Neural cell (in vitro differentiated cells): ENCODE measurements at regions not wholly inside any gene's neighbourhood (a gene's known extent, or its start where the extent isn't known, plus 50 kb on each side); places are given as distances from the start of the nearest gene placed in this dataset.
"Not testable (repeated sequence)": the region's sequence is repeated elsewhere in the genome, so short reads cannot be mapped to it uniquely, and the experiment has no call there.

Experiments used
- H2AFZ ChIP-seq: fragments of 200-600, 300-800 bp; sonication (generic), shearing (Covaris generic); 2 replicates; pipeline ENCODE4 v1.6.0; 2014; ENCODE audit warnings: low read depth, mild to moderate bottlenecking, antibody characterized with exemption, low read length, moderate library complexity
- H3F3A ChIP-seq: fragments of 200-600 bp; shearing (Covaris generic); 2 replicates; pipeline ENCODE4 v1.6.1; 2016; ENCODE audit warnings: mild to moderate bottlenecking, moderate library complexity, mixed read lengths, antibody characterized with exemption, low read length; ENCODE audit not compliant: insufficient read depth, poor library complexity, severe bottlenecking
- H3K27ac ChIP-seq: fragments of 200-600, 300-800 bp; sonication (generic), shearing (Covaris generic); 2 replicates; pipeline ENCODE4 v1.5.1; 2014; ENCODE audit warnings: mild to moderate bottlenecking, low read length, moderate library complexity
- H3K27me3 ChIP-seq: fragments of 300-800, 200-600 bp; sonication (generic), shearing (Covaris generic); 2 replicates; pipeline ENCODE4 v1.6.0; 2014; ENCODE audit warnings: mild to moderate bottlenecking, low read depth, low read length, moderate library complexity; ENCODE audit not compliant: insufficient read depth
- H3K36me3 ChIP-seq: fragments of 300-800, 200-600 bp; sonication (generic), shearing (Covaris generic); 2 replicates; pipeline ENCODE4 v1.5.1; 2014; ENCODE audit warnings: mild to moderate bottlenecking, antibody characterized with exemption, low read length, moderate library complexity; ENCODE audit not compliant: insufficient read depth
- H3K4me2 ChIP-seq: fragments of 300-800, 200-600 bp; sonication (generic), shearing (Covaris generic); 2 replicates; pipeline ENCODE4 v1.6.0; 2014; ENCODE audit warnings: mild to moderate bottlenecking, low read length
- H3K4me3 ChIP-seq: fragments of 300-800, 200-600 bp; sonication (generic), shearing (Covaris generic); 2 replicates; pipeline ENCODE4 v1.5.1; 2014; ENCODE audit warnings: mild to moderate bottlenecking, low read length, moderate library complexity
- H3K79me2 ChIP-seq: fragments of 200-600 bp; shearing (Covaris generic); replicated peaks from 2 replicates; pipeline ENCODE4 v1.6.0; 2014; ENCODE audit warnings: mild to moderate bottlenecking, low read length, moderate library complexity; ENCODE audit not compliant: insufficient read depth
- H3K9ac ChIP-seq: fragments of 300-800, 200-600 bp; sonication (generic), shearing (Covaris generic); 2 replicates; pipeline ENCODE4 v1.6.1; 2016; ENCODE audit warnings: mild to moderate bottlenecking, low read length, mixed read lengths
- H3K9me2 ChIP-seq: fragments of 200-600 bp; shearing (Covaris generic); 2 replicates; pipeline ENCODE4 v1.6.1; 2016; ENCODE audit warnings: mild to moderate bottlenecking, low read length, mixed read lengths; ENCODE audit not compliant: insufficient read depth
- H3K9me3 ChIP-seq: fragments of 200-600, 300-800 bp; sonication (generic), shearing (Covaris generic); 2 replicates; pipeline ENCODE4 v1.6.1; 2016; ENCODE audit warnings: mild to moderate bottlenecking, mixed run types, low read length, moderate library complexity, mixed read lengths
- H4K20me1 ChIP-seq: fragments of 200-600 bp; shearing (Covaris generic); 2 replicates; pipeline ENCODE4 v1.6.1; 2016; ENCODE audit warnings: mild to moderate bottlenecking, mixed run types; ENCODE audit not compliant: insufficient read depth
- EP300 ChIP-seq: fragments of 450-650 bp; conservative IDR thresholded peaks from 2 replicates; pipeline ENCODE4 v1.6.1; 2014; ENCODE audit warnings: antibody characterized with exemption, mild to moderate bottlenecking, moderate library complexity; ENCODE audit not compliant: poor library complexity, severe bottlenecking
- POLR2AphosphoS5 ChIP-seq: IDR thresholded peaks from 2 replicates; pipeline ENCODE4 v1.6.1; 2012

DNA sequence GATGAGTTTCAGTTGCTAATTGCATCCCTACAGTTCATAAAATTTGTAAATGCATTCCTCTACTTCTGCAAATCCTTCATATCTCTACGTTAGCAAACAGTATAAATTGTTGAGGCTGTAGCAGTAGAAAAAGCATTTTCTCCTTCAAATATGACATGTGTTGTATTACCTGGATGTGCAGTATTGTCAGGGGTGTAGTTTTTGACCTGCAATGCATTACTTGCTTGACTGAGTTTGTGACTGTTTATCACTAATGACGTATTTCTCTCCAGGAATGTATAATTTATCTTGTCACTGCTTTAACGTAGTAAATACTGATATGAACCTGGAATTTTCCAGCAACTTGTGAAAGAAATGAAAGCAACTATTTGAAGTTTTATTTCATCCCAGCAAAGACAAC is 279.0 kb upstream of the TSPY2 start:
- H3K9ac ChIP-seq, H3K4me3 ChIP-seq, H3K36me3 ChIP-seq, H4K20me1 ChIP-seq, H3K27ac ChIP-seq, H2AFZ ChIP-seq, H3F3A ChIP-seq, H3K4me2 ChIP-seq, H3K9me3 ChIP-seq, H3K79me2 ChIP-seq, H3K9me2 ChIP-seq, H3K27me3 ChIP-seq: not testable (repeated sequence)
- TF ChIP-seq POLR2AphosphoS5 (peak; percentile 55), EP300 (peak; percentile 81)

- H3K4me2 ChIP-seq, H3K27me3 ChIP-seq, H3K27ac ChIP-seq, H3K9me2 ChIP-seq, H2AFZ ChIP-seq, H3K79me2 ChIP-seq, H3F3A ChIP-seq, H3K36me3 ChIP-seq, H3K4me3 ChIP-seq, H3K9ac ChIP-seq, H3K9me3 ChIP-seq, H4K20me1 ChIP-seq: not testable (repeated sequence)
Observed at GRCh38 chrY:5990665-5991064, 255.4 kb upstream of the TSPY2 start.
